Astrocyte (in vitro differentiated cells and primary cell): ENCODE measurements at regions not wholly inside any gene's neighbourhood (a gene's known extent, or its start where the extent isn't known, plus 50 kb on each side); places are given as distances from the start of the nearest gene placed in this dataset.

Experiments used
- EZH2 ChIP-seq: IDR thresholded peaks from 2 replicates; pipeline ENCODE4 v1.6.1; 2012; ENCODE audit warnings: mild to moderate bottlenecking, low read length, inconsistent platforms; ENCODE audit not compliant: insufficient read depth
- TF ChIP-seq, protein P1 (sequence below): IDR thresholded peaks from 2 replicates; pipeline ENCODE4 v1.5.1; 2011; ENCODE audit warnings: low read depth, mild to moderate bottlenecking, inconsistent platforms, low read length, moderate library complexity; ENCODE audit not compliant: insufficient read depth

DNA sequence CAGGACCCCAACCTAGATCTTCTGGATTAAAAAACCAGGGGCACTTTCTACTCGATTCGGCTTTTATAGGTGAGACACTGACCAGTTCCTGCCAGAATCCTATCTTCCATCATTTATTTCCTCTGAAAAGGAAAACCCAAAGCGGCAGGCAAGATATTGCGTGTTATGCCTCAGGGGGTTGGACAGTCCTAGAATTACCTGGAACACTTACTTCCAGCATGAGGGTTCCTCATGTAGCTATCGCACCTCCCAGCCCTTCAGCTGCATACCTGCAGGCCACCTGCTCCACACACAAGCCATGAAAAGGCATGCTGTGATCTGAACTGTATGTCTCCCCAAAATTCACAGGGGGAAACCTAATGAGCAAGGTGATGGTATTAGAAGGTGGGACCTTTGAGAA, 58.3 kb upstream of the DLG1 start:
- TF ChIP-seq, protein P1, sequence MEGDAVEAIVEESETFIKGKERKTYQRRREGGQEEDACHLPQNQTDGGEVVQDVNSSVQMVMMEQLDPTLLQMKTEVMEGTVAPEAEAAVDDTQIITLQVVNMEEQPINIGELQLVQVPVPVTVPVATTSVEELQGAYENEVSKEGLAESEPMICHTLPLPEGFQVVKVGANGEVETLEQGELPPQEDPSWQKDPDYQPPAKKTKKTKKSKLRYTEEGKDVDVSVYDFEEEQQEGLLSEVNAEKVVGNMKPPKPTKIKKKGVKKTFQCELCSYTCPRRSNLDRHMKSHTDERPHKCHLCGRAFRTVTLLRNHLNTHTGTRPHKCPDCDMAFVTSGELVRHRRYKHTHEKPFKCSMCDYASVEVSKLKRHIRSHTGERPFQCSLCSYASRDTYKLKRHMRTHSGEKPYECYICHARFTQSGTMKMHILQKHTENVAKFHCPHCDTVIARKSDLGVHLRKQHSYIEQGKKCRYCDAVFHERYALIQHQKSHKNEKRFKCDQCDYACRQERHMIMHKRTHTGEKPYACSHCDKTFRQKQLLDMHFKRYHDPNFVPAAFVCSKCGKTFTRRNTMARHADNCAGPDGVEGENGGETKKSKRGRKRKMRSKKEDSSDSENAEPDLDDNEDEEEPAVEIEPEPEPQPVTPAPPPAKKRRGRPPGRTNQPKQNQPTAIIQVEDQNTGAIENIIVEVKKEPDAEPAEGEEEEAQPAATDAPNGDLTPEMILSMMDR: no peak
- no peak for TF ChIP-seq EZH2
